ENCODE measurements at regions not wholly inside any gene's neighbourhood (a gene's known extent, or its start where the extent isn't known, plus 50 kb on each side); places are given as distances from the start of the nearest gene placed in this dataset.

- ATAC-seq (no peak), DNase-seq (no peak)
- WGBS, 2 donors: 45 to 46% methylated on average over 2 to 9 of the region's 9 CpGs
- H3K27me3 ChIP-seq: peaks cover 0 to 6% of the 10 kb centered on the region in 2 donors
- no peak overlapping the region for H3K4me3 ChIP-seq
- no peaks in the 10 kb centered on the region for H3K4me1 ChIP-seq
- intact Hi-C loops (cut with DNase I): loop anchor here (10.0 kb wide), 1 partner anchor 269 kb away; no protein-coding TSS in a partner anchor
- TF ChIP-seq CTCF (IDR thresholded peaks at IDR 0.05): no peak
- no peaks in the 10 kb centered on the region for H3K36me3 ChIP-seq (replicated peaks in 1 of 2; ENCODE audit: insufficient read depth in 1 of 2, low read depth in 2 of 2)
- no peaks in the 10 kb centered on the region for H3K9me3 ChIP-seq
- no peak overlapping the region for H3K27ac ChIP-seq
Observed at GRCh38 chr22:45093609-45094008, 70.1 kb upstream of the NUP50 start.

- ATAC-seq: no peak
- 51 to 57% methylated on average over 18 of the region's 18 CpGs for WGBS, 2 donors
- Histone ChIP-seq H3K27me3 (peaks cover 0 to 6% of the 10 kb centered on the region in 2 donors), H3K4me1 (no peaks in the 10 kb centered on the region), H3K27ac (no peak overlapping the region), H3K9me3 (no peaks in the 10 kb centered on the region), H3K36me3 (replicated peaks in 1 of 2; ENCODE audit: insufficient read depth in 1 of 2, low read depth in 2 of 2) (no peaks in the 10 kb centered on the region), H3K4me3 (no peak overlapping the region)
- DNase-seq: no peak
- intact Hi-C loops (cut with DNase I): loop anchor here (10.0 kb wide), 1 partner anchor 269 kb away; no protein-coding TSS in a partner anchor
- TF ChIP-seq CTCF (IDR thresholded peaks at IDR 0.05): no peak
Observed at GRCh38 chr22:45094081-45094720, 69.5 kb upstream of the NUP50 start.

GRCh38 chr22:45094825-45095224 is 68.9 kb upstream of the NUP50 start:
- Histone ChIP-seq H3K36me3 (replicated peaks in 1 of 2; ENCODE audit: insufficient read depth in 1 of 2, low read depth in 2 of 2) (no peaks in the 10 kb centered on the region), H3K4me3 (no peak overlapping the region), H3K27ac (no peak overlapping the region), H3K27me3 (peaks cover 0 to 6% of the 10 kb centered on the region in 2 donors), H3K9me3 (no peaks in the 10 kb centered on the region), H3K4me1 (no peaks in the 10 kb centered on the region)
- DNase-seq (no peak), ATAC-seq (no peak)
- TF ChIP-seq CTCF (IDR thresholded peaks at IDR 0.05) (no peak), POLR2A (IDR thresholded peaks at IDR 0.05) (no peak)
- 62 to 63% methylated on average over 9 of the region's 9 CpGs for WGBS, 2 donors
- intact Hi-C loops (cut with DNase I): loop anchor here (10.0 kb wide), 1 partner anchor 270 kb away; no protein-coding TSS in a partner anchor

- Histone ChIP-seq H3K27me3 (peaks cover 0 to 6% of the 10 kb centered on the region in 2 donors), H3K36me3 (replicated peaks in 1 of 2; ENCODE audit: insufficient read depth in 1 of 2, low read depth in 2 of 2) (no peaks in the 10 kb centered on the region), H3K9me3 (no peaks in the 10 kb centered on the region), H3K27ac (no peak overlapping the region), H3K4me1 (no peaks in the 10 kb centered on the region), H3K4me3 (no peak overlapping the region)
- 16 to 24% methylated on average over 7 of the region's 7 CpGs for WGBS, 2 donors
- intact Hi-C loops (cut with DNase I): loop anchor here (10.0 kb wide), 1 partner anchor 272 kb away; no protein-coding TSS in a partner anchor
- TF ChIP-seq POLR2A (IDR thresholded peaks at IDR 0.05) (no peak), CTCF (IDR thresholded peaks at IDR 0.05) (peak; percentile 51 to 74 (median 68))
- ATAC-seq (peak; percentile 69), DNase-seq (peak; percentile 57 to 60 (median 59))
Observed at GRCh38 chr22:45096256-45096907, 67.3 kb upstream of the NUP50 start.
